ENCODE measurements at regions not wholly inside any gene's neighbourhood (a gene's known extent, or its start where the extent isn't known, plus 50 kb on each side); places are given as distances from the start of the nearest gene placed in this dataset.

GRCh38 chr7:125257617-125258016 lies 328.0 kb upstream of the POT1 start:
- Mint-ChIP-seq H3K27me3 (no peaks in the 10 kb centered on the region), H3K27ac (no peak overlapping the region), H3K4me3 (no peak overlapping the region), H3K36me3 (ENCODE audit: low read depth) (no peaks in the 10 kb centered on the region), H3K9me3 (peaks cover 6% of the 10 kb centered on the region), H3K4me1 (no peaks in the 10 kb centered on the region)
- ATAC-seq (replicated peaks), result no peak

- no peak overlapping the region for H3K27ac Mint-ChIP-seq
- no peaks in the 10 kb centered on the region for H3K36me3 Mint-ChIP-seq (ENCODE audit: low read depth)
- no peak overlapping the region for H3K4me3 Mint-ChIP-seq
- H3K9me3 Mint-ChIP-seq, result peaks cover 11% of the 10 kb centered on the region
- no peak for ATAC-seq (replicated peaks)
- no peaks in the 10 kb centered on the region for H3K27me3 Mint-ChIP-seq
- H3K4me1 Mint-ChIP-seq, result no peaks in the 10 kb centered on the region
These were observed 326.8 kb upstream of the POT1 start for GRCh38 chr7:125256446-125256845.

DNA sequence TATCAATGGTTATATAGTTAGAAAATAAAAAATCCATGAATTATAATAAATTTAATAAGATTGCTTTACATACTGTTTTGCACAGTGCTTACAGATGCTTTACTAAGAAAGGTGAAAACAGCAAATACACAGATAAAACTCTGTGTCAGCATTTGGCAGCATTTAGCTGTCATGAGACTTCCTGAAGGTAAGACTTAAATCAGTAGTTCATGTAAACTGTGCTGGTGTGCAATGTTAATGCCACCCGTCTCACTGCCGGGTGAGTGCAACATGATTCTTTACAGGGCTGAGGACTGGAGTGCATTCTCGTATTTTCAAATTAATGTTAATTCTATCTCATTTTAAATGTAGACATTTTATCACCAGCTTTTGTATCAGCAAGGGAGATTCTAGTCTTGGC lies 326.2 kb upstream of the POT1 start:
- H3K27ac Mint-ChIP-seq, result no peak overlapping the region
- no peaks in the 10 kb centered on the region for H3K36me3 Mint-ChIP-seq (ENCODE audit: low read depth)
- no peaks in the 10 kb centered on the region for H3K4me1 Mint-ChIP-seq
- H3K27me3 Mint-ChIP-seq, result no peaks in the 10 kb centered on the region
- H3K9me3 Mint-ChIP-seq, result peaks cover 6% of the 10 kb centered on the region
- no peak for ATAC-seq (replicated peaks)
- no peak overlapping the region for H3K4me3 Mint-ChIP-seq

DNA sequence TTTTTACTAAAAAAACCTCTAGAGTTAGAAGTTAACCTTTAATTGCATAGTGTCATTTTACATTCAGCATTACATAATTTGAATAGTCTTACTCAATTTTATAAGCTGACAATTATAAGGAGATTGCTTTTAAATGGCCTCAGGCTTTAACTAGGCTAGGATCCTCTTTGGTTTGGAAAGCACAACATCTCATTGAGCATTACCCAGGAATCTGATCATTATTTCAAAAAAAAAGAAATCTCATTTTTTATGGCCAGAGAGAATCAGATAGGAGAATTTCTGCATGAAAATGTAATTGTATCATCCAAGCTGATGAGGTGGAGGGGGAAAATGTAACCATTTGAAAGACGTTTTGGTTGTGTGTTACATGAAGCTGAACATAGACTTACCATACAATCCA lies 324.9 kb upstream of the POT1 start:
- Mint-ChIP-seq H3K4me3 (no peak overlapping the region), H3K27me3 (no peaks in the 10 kb centered on the region), H3K9me3 (peaks cover 6% of the 10 kb centered on the region), H3K4me1 (no peaks in the 10 kb centered on the region), H3K36me3 (ENCODE audit: low read depth) (no peaks in the 10 kb centered on the region), H3K27ac (no peak overlapping the region)
- no peak for ATAC-seq (replicated peaks)

GRCh38 chr7:125253452-125254190 lies 324.0 kb upstream of the POT1 start:
- no peak for ATAC-seq (replicated peaks)
- Mint-ChIP-seq H3K9me3 (peaks cover 6% of the 10 kb centered on the region), H3K4me1 (no peaks in the 10 kb centered on the region), H3K27me3 (no peaks in the 10 kb centered on the region), H3K4me3 (no peak overlapping the region), H3K27ac (no peak overlapping the region), H3K36me3 (ENCODE audit: low read depth) (no peaks in the 10 kb centered on the region)

- Mint-ChIP-seq H3K4me1 (no peaks in the 10 kb centered on the region), H3K36me3 (ENCODE audit: low read depth) (no peaks in the 10 kb centered on the region)
These were observed 318.0 kb upstream of the POT1 start for GRCh38 chr7:125247514-125248098.

GRCh38 chr7:125246706-125247105 lies 317.1 kb upstream of the POT1 start:
- Mint-ChIP-seq H3K4me3 (no peak overlapping the region), H3K27ac (no peak overlapping the region)

More at GRCh38 chr7:125247514-125248098, 318.0 kb upstream of the POT1 start:
- ATAC-seq (replicated peaks), result no peak
- H3K27me3 Mint-ChIP-seq, result no peaks in the 10 kb centered on the region
- no peak overlapping the region for H3K27ac Mint-ChIP-seq
- peaks cover 6% of the 10 kb centered on the region for H3K9me3 Mint-ChIP-seq
- no peak overlapping the region for H3K4me3 Mint-ChIP-seq

DNA sequence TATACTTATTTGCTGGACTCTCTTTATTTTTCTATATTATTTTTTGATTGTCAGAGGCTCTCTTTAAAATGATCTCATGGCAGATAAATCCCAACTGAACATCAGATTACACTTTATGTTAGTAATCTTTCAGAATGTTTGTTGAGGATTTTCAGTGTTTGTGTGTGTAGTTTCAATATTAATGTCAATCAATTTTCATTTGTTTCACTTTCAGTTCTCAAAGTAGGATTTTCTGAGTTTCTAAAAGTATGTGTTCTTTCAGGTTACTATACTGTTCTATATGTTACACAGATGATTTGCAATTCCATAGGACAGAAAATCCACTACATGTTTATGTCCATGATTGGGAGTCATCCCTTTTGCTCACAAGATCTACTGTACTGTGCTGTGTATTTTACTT lies 311.9 kb upstream of the POT1 start:
- Mint-ChIP-seq H3K4me3 (no peak overlapping the region), H3K27ac (no peak overlapping the region), H3K36me3 (ENCODE audit: low read depth) (no peaks in the 10 kb centered on the region), H3K27me3 (no peaks in the 10 kb centered on the region), H3K4me1 (no peaks in the 10 kb centered on the region), H3K9me3 (peaks cover 4% of the 10 kb centered on the region)
- ATAC-seq (replicated peaks), result no peak

More at GRCh38 chr7:125246706-125247105, 317.1 kb upstream of the POT1 start:
- Mint-ChIP-seq H3K4me1 (no peaks in the 10 kb centered on the region), H3K9me3 (no peaks in the 10 kb centered on the region), H3K27me3 (no peaks in the 10 kb centered on the region), H3K36me3 (ENCODE audit: low read depth) (no peaks in the 10 kb centered on the region)
- ATAC-seq (replicated peaks), result no peak

- ATAC-seq (replicated peaks), result no peak
- Mint-ChIP-seq H3K27ac (no peak overlapping the region), H3K4me3 (no peak overlapping the region), H3K9me3 (peaks cover 3% of the 10 kb centered on the region), H3K4me1 (no peaks in the 10 kb centered on the region), H3K36me3 (ENCODE audit: low read depth) (no peaks in the 10 kb centered on the region), H3K27me3 (no peaks in the 10 kb centered on the region)
These were observed 293.0 kb upstream of the POT1 start for GRCh38 chr7:125222596-125222995.

- Mint-ChIP-seq H3K36me3 (ENCODE audit: low read depth) (no peaks in the 10 kb centered on the region), H3K4me1 (no peaks in the 10 kb centered on the region), H3K27ac (no peak overlapping the region), H3K27me3 (no peaks in the 10 kb centered on the region), H3K4me3 (no peak overlapping the region), H3K9me3 (peaks cover 4% of the 10 kb centered on the region)
- ATAC-seq (replicated peaks), result no peak
These were observed 288.5 kb upstream of the POT1 start for GRCh38 chr7:125218076-125218475.

GRCh38 chr7:125201002-125201401 lies 271.4 kb upstream of the POT1 start:
- H3K4me1 Mint-ChIP-seq, result no peaks in the 10 kb centered on the region
- H3K4me3 Mint-ChIP-seq, result no peak overlapping the region
- no peaks in the 10 kb centered on the region for H3K36me3 Mint-ChIP-seq (ENCODE audit: low read depth)
- H3K27ac Mint-ChIP-seq, result no peak overlapping the region
- H3K9me3 Mint-ChIP-seq, result no peaks in the 10 kb centered on the region
- ATAC-seq (replicated peaks), result no peak
- H3K27me3 Mint-ChIP-seq, result no peaks in the 10 kb centered on the region

DNA sequence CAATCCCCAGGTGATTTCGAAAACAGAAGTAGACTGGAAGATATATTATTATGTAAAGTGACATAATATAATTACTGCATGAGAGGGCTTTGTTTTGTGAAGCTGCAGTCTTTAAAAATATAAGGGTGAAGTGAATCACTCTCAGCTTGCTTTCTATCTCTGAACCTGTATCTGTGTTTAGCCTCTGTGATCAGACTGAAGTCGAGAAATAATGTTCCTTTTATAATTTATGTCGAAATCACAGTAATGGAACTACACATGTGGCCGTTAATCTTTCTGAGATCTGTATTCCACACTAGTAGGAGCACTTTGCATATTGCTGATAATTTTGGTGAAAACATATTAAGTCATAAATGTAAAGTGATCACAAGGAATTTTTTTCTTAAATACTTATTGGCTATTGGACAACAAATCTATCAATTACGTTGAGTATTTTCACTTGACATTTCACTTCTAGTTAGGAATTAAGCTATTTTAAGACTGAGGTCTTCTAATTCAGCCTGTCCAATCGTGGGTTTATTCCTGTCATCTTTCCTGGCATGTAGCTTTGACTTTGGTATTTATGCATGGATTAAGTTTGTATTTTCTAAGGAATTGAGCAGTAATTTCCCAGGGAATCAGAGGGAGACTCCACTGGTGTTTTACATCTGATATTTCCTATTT lies 268.2 kb upstream of the POT1 start:
- peaks cover 3% of the 10 kb centered on the region for H3K9me3 Mint-ChIP-seq
- ATAC-seq (replicated peaks), result no peak
- no peaks in the 10 kb centered on the region for H3K27me3 Mint-ChIP-seq
- no peak overlapping the region for H3K4me3 Mint-ChIP-seq
- H3K36me3 Mint-ChIP-seq (ENCODE audit: low read depth), result no peaks in the 10 kb centered on the region
- H3K27ac Mint-ChIP-seq, result no peak overlapping the region
- H3K4me1 Mint-ChIP-seq, result no peaks in the 10 kb centered on the region

GRCh38 chr7:125195156-125195555 lies 265.5 kb upstream of the POT1 start:
- H3K36me3 Mint-ChIP-seq (ENCODE audit: low read depth), result no peaks in the 10 kb centered on the region
- H3K27ac Mint-ChIP-seq, result no peak overlapping the region
- H3K4me1 Mint-ChIP-seq, result no peaks in the 10 kb centered on the region
- H3K27me3 Mint-ChIP-seq, result no peaks in the 10 kb centered on the region
- H3K9me3 Mint-ChIP-seq, result peaks cover 7% of the 10 kb centered on the region
- H3K4me3 Mint-ChIP-seq, result no peak overlapping the region
- ATAC-seq (replicated peaks), result no peak

- Mint-ChIP-seq H3K36me3 (ENCODE audit: low read depth) (no peaks in the 10 kb centered on the region), H3K27ac (no peak overlapping the region), H3K27me3 (no peaks in the 10 kb centered on the region), H3K4me3 (no peak overlapping the region), H3K4me1 (no peaks in the 10 kb centered on the region), H3K9me3 (peaks cover 7% of the 10 kb centered on the region)
- no peak for ATAC-seq (replicated peaks)
These were observed 263.6 kb upstream of the POT1 start for GRCh38 chr7:125193263-125193662.

DNA sequence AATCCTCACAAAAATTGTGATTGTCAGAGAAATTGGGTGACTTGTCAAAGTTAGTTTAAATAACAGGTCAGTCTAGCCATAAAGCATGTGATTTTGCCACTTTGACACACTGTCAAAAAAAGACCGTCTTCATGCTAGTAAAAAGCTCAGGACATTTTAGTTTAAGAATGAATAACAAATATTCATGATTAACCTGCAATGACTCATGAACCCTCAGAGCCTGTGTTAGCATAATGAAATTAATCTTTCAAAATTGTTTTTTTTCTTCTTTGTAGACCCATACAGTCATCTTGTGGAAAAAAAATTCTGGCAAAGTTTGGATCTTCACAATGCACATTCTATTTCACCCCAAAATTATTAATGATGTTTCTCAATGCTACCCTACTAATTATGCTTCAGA lies 255.2 kb upstream of the POT1 start:
- Mint-ChIP-seq H3K36me3 (ENCODE audit: low read depth) (no peaks in the 10 kb centered on the region), H3K27me3 (no peaks in the 10 kb centered on the region), H3K4me1 (no peaks in the 10 kb centered on the region), H3K4me3 (no peak overlapping the region), H3K9me3 (peaks cover 8% of the 10 kb centered on the region), H3K27ac (no peak overlapping the region)
- no peak for ATAC-seq (replicated peaks)

Measured in activated T-helper 17 cell treated with anti-CD3 and anti-CD28 coated beads, Interleukin-2, amount 50 U/mL, for 72 hours (primary cell).